ENCODE measurements at regions not wholly inside any gene's neighbourhood (a gene's known extent, or its start where the extent isn't known, plus 50 kb on each side); places are given as distances from the start of the nearest gene placed in this dataset.

DNA sequence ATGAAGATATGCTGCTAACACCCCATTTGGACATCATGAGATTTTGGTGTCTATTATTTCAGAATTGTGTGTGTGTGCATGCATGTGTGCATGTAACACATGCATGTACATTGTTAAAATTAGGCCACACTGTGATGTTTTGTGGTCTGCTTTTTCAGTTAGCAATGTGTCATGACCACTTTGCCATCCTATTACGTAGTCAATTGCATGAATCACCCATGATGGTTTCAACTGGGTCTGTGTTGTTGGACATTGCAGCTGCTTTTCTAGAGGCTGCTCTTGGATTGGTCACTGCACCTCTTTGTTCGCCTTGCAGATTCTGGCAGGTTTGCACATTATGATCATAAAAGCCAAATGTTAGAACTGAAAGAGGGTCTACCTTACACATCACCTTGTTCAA is 101.0 kb upstream of the THBS1 start:
- ATAC-seq (ENCODE audit: low FRiP score) (no peak), DNase-seq (ENCODE audit: low spot score) (no peak)
- TF ChIP-seq CTCF (IDR thresholded peaks at IDR 0.05): no peak

GRCh38 chr15:39482459-39482858 is 98.4 kb upstream of the THBS1 start:
- DNase-seq (ENCODE audit: low spot score) (no peak), ATAC-seq (ENCODE audit: low FRiP score) (no peak)
- no peak for TF ChIP-seq CTCF (IDR thresholded peaks at IDR 0.05)

- ATAC-seq (ENCODE audit: low FRiP score) (no peak), DNase-seq (ENCODE audit: low spot score) (no peak)
- TF ChIP-seq CTCF (IDR thresholded peaks at IDR 0.05): no peak
Observed at GRCh38 chr15:39486621-39487457, 94.0 kb upstream of the THBS1 start.

- TF ChIP-seq CTCF (IDR thresholded peaks at IDR 0.05): no peak
- ATAC-seq (ENCODE audit: low FRiP score) (no peak), DNase-seq (ENCODE audit: low spot score) (no peak)
Observed at GRCh38 chr15:39487458-39487735, 93.5 kb upstream of the THBS1 start.

GRCh38 chr15:39488516-39488915 is 92.4 kb upstream of the THBS1 start:
- no peak for ATAC-seq (ENCODE audit: low FRiP score)
- no peak for TF ChIP-seq CTCF (IDR thresholded peaks at IDR 0.05)
- DNase-seq (ENCODE audit: low spot score): no peak

DNA sequence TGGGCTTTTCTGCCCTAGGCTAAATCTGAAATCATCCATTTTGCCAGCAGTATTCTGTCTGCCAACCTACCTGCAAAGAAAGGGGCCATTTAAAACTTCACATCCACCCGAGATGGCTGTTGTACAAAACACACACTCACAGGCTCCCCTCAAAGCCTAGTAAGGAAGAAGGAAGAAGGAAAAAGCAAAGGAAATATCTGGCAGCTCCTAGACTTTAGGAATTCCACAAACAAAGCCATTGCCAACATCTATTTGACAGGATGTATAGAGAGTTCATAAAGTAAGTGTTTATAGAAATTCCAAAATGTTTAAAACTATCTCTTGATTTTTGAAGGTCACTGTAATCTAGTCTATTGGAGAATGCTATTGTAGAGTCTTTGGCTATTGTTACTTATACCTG is 91.9 kb upstream of the THBS1 start:
- DNase-seq (ENCODE audit: low spot score): no peak
- TF ChIP-seq CTCF (IDR thresholded peaks at IDR 0.05): no peak
- no peak for ATAC-seq (ENCODE audit: low FRiP score)

DNA sequence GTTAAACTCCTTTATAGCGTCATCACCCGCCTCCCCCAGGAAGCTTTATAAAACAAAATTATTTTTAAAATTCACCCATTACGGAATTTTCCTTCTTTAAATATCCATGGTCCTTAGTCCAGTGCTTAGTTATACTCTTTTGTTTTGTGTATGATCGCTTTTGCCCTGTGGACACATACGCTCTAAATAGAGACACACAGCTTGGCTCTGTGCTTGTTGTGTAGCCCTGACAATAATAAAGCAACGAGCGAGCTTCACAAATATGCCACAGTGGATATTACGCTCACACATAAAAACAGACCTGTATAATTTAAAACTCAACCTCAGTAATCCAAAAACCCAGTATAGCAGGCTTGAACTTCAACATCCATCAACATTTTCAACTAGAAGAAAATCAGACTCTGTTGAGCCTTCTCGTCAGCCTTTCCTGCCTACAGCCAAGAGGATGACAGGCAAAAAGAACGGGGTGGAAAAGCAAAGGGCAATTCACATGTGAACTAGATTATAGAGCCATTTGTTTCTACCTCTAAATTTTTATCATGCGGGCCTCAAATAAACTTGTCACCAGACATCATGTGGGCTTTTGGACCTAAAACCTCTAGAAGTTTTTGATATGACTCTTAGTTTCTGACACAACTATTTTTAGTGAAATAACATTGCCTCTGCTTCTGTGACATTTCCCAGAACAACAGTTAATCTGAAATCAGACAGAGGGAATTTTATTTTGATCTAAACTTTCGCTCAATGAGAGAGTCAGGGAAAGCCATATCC is 89.6 kb upstream of the THBS1 start:
- no peak for ATAC-seq (ENCODE audit: low FRiP score)
- TF ChIP-seq CTCF (IDR thresholded peaks at IDR 0.05): no peak
- DNase-seq (ENCODE audit: low spot score): no peak
